ENCODE measurements at regions not wholly inside any gene's neighbourhood (a gene's known extent, or its start where the extent isn't known, plus 50 kb on each side); places are given as distances from the start of the nearest gene placed in this dataset.

DNA sequence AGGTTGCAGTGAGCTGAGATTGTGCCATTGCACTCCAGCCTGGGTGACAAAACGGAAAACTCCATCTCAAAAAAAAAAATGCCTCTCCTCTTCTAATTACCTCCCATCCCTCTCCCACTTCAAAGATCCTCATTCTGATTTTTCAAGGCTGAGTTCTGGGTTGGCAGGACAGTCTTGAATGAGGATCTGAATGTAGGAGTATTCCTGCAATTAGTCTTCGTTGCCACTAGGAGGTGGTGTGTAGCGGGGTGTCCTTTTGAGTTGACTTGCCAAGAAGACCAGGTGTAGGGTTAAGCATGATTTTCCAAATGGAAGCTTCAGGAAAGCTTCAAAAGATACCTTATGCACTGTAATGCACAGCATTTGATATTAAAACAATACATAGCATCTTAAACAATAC is 169.9 kb downstream of the ASMT start:
- no peak for DNase-seq (ENCODE audit: low read depth in 1 of 2, low spot score in 1 of 2)
- H3K4me2 ChIP-seq, result no peak overlapping the region
- POLR2A ChIA-PET, result no interaction called here
- H3K27ac ChIP-seq, result no peak overlapping the region
- WGBS (ENCODE audit: missing lambda C conversion rate), result 21% methylated on average over 3 of the region's 3 CpGs
- H3K4me1 ChIP-seq, result no peaks in the 10 kb centered on the region; the same call in 2 of the 3 replicates
- ATAC-seq, result no peak
- FAIRE-seq, result no peak
- no peak overlapping the region for H3K4me3 ChIP-seq
- CTCF ChIA-PET, result no interaction called here
- TF ChIP-seq MAX (IDR thresholded peaks at IDR 0.05) (no peak), BCL3 (IDR thresholded peaks at IDR 0.05) (no peak), MYC (IDR thresholded peaks at IDR 0.05; ENCODE audit: borderline replicate concordance, low read length) (no peak), CTCF (IDR thresholded peaks at IDR 0.05) (0 out of 3 replicates have a peak, but pooled peaks have one; percentile 6), SMC3 (IDR thresholded peaks at IDR 0.05) (no peak), POLR2A (IDR thresholded peaks at IDR 0.05; ENCODE audit: low read length) (no peak), ZC3H11A (IDR thresholded peaks at IDR 0.05) (no peak), CEBPB (IDR thresholded peaks at IDR 0.05) (no peak), MAZ (IDR thresholded peaks at IDR 0.05; ENCODE audit: borderline replicate concordance, low read depth, low read length) (no peak)
- peaks cover 17% of the 10 kb centered on the region; the same call in 2 of the 3 replicates for H3K9me3 ChIP-seq

GRCh38 chrX:1788300-1788911 is 173.5 kb downstream of the ASMT start:
- Histone ChIP-seq H3K4me2 (no peak overlapping the region), H3K27ac (no peak overlapping the region), H3K4me3 (no peak overlapping the region), H3K9me3 (peaks cover 17% of the 10 kb centered on the region; the same call in 2 of the 3 replicates), H3K4me1 (no peaks in the 10 kb centered on the region)
- 97% methylated on average over 5 of the region's 5 CpGs for WGBS (ENCODE audit: missing lambda C conversion rate)
- ATAC-seq (no peak), DNase-seq (ENCODE audit: low read depth in 1 of 2, low spot score in 1 of 2) (no peak), FAIRE-seq (no peak)
- CTCF ChIA-PET, result no interaction called here
- TF ChIP-seq RARB (CRISPR knock-in tag; IDR thresholded peaks at IDR 0.05), result no peak
- TF ChIP-seq POLR2A (IDR thresholded peaks at IDR 0.05; ENCODE audit: low read length), result no peak
- TF ChIP-seq RAD21 (conservative IDR thresholded peaks at IDR 0.05 in 1 of 2, IDR thresholded peaks at IDR 0.05 in 1 of 2), result no peak
- TF ChIP-seq HEYL (CRISPR knock-in tag; IDR thresholded peaks at IDR 0.05), result no peak
- TF ChIP-seq JUN (IDR thresholded peaks at IDR 0.05), result no peak
- TF ChIP-seq HDAC2 (IDR thresholded peaks at IDR 0.05), result no peak
- no peak for TF ChIP-seq EHMT2 (IDR thresholded peaks at IDR 0.05; ENCODE audit: low read depth)
- TF ChIP-seq RCOR1 (IDR thresholded peaks at IDR 0.05; ENCODE audit: low read depth, low read length), result no peak
- TF ChIP-seq, protein P1, sequence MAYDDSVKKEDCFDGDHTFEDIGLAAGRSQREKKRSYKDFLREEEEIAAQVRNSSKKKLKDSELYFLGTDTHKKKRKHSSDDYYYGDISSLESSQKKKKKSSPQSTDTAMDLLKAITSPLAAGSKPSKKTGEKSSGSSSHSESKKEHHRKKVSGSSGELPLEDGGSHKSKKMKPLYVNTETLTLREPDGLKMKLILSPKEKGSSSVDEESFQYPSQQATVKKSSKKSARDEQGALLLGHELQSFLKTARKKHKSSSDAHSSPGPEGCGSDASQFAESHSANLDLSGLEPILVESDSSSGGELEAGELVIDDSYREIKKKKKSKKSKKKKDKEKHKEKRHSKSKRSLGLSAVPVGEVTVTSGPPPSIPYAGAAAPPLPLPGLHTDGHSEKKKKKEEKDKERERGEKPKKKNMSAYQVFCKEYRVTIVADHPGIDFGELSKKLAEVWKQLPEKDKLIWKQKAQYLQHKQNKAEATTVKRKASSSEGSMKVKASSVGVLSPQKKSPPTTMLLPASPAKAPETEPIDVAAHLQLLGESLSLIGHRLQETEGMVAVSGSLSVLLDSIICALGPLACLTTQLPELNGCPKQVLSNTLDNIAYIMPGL (CRISPR knock-in tag; IDR thresholded peaks at IDR 0.05; ENCODE audit: borderline replicate concordance), result no peak
- no peak for TF ChIP-seq TP53 (CRISPR knock-in tag; IDR thresholded peaks at IDR 0.05)
- TF ChIP-seq, protein P2, sequence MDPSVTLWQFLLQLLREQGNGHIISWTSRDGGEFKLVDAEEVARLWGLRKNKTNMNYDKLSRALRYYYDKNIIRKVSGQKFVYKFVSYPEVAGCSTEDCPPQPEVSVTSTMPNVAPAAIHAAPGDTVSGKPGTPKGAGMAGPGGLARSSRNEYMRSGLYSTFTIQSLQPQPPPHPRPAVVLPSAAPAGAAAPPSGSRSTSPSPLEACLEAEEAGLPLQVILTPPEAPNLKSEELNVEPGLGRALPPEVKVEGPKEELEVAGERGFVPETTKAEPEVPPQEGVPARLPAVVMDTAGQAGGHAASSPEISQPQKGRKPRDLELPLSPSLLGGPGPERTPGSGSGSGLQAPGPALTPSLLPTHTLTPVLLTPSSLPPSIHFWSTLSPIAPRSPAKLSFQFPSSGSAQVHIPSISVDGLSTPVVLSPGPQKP (IDR thresholded peaks at IDR 0.05; ENCODE audit: low read depth, low read length), result no peak
- TF ChIP-seq CHD2 (IDR thresholded peaks at IDR 0.05; ENCODE audit: low read length, partially characterized antibody), result no peak
- no peak for TF ChIP-seq HOXB13 (CRISPR knock-in tag; IDR thresholded peaks at IDR 0.05; ENCODE audit: low read depth)
- no peak for TF ChIP-seq PHF8 (IDR thresholded peaks at IDR 0.05; ENCODE audit: borderline replicate concordance, low read depth)
- no peak for TF ChIP-seq ZFP36 (IDR thresholded peaks at IDR 0.05; ENCODE audit: borderline replicate concordance, partially characterized antibody)
- no peak for TF ChIP-seq BHLHE40 (IDR thresholded peaks at IDR 0.05; ENCODE audit: low read depth, low read length)
- TF ChIP-seq EP300 (IDR thresholded peaks at IDR 0.05), result no peak
- POLR2A ChIA-PET, result no interaction called here
